ENCODE measurements at regions not wholly inside any gene's neighbourhood (a gene's known extent, or its start where the extent isn't known, plus 50 kb on each side); places are given as distances from the start of the nearest gene placed in this dataset.
"Not testable (repeated sequence)": the region's sequence is repeated elsewhere in the genome, so short reads cannot be mapped to it uniquely, and the experiment has no call there.

DNA sequence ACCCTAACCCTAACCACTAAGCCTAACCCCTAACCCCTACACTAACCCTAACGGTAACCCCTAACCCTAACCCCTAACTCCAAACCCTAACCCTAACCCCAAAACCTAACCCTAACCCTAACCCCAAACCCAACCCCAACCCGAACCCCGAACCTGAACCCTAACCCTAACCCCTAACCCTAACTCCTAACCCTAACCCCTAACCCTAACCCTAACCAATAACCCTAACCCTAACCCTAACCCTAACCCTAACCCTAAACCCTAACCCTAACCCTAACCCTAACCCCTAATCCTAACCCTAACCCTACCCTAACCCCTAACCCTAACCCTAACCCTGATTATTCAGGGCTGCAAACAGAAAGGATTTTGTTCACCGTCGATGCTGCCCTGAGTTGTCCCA is 144.6 kb upstream of the DUSP22 start:
- FAIRE-seq; DNase-seq (ENCODE audit: insufficient read length): not testable (repeated sequence)

DNA sequence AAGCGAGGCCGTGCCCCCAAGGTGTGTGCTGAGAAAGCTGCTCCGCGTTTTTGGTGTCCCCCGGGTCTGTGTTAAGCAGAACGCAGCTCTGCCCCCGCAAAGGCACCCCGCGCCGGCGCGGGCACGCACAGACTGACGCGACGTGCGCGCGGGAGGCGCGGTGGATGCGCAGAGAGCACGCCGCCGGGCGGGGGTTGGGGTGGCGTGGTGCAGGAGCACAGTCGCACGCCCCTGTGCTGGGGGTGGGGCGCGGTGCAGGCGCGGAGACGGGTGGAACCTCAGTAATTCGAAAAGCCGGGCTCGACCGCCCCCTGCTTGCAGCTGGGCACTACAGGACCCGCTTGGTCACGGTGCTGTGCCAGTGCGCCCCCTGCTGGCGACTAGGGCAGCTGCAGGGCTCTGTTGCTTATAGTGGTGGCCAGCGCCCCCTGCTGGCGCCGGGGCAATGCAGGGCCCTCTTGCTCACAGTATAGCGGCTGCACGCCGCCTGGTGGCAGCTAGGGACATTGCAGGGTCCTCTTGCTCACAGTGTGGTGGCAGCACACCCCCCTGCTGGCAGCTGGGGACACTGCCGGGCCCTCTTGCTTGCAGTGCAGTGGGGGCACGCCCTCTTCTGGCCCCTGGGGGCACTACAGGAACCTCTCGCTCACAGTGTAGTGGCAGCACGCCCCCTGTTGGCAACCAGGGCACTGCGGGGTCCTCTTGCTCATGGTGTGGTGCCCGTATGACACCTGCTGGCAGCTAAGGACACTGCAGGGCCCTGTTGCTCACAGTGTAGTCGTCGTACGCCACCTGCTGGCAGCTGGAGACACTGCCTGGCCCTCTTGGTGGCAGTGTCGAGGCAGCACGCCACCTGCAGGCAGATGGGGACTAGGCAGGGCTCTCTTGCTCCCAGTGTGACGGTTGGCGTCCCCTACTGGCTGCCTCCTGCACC is 144.0 kb upstream of the DUSP22 start:
- FAIRE-seq: not testable (repeated sequence)
- peak; percentile 42 for DNase-seq (ENCODE audit: insufficient read length)

- not testable (repeated sequence) for FAIRE-seq; DNase-seq (ENCODE audit: insufficient read length)
These were observed 142.1 kb upstream of the DUSP22 start for GRCh38 chr6:150147-150546.

DNA sequence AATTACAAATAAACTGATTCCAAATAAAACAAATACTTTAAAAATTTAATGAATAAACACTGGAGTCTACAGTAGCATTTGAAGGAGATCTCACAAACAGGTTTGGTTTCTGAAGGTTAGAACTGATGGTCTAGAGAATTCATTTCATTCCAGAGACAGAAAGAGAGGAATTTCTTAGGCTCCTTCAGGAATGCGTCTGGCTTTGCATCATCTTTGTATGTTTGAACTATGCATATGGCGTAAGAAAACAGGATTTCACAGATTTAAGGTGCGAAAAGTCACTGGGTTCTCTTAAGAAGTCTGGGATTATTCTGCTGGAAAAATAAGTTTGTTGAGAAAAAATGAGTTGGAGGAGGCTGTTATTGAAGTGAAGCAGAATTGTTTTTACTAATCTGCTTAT is 139.9 kb upstream of the DUSP22 start:
- not testable (repeated sequence) for FAIRE-seq; DNase-seq (ENCODE audit: insufficient read length)

- not testable (repeated sequence) for DNase-seq (ENCODE audit: insufficient read length); FAIRE-seq
These were observed 139.3 kb upstream of the DUSP22 start for GRCh38 chr6:153026-153425.

DNA sequence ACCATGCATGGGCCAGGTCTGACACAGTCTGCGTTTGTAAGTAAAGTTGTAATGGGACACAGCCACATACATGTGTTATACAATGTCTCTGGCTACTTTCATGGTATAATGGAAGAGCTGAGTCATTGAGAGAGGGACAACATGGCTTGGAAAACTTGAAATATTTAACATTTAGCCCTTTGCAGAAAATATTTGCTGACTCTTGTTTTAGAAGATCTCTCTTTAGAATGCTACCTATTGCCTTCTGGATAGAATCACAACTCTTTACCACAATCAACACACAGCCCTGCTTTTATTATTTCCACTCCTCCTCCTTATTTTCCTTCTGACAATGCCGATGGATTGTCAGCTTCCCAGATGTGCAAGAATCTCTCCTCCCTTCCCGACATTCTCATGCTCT is 138.4 kb upstream of the DUSP22 start:
- DNase-seq (ENCODE audit: insufficient read length); FAIRE-seq: not testable (repeated sequence)

DNA sequence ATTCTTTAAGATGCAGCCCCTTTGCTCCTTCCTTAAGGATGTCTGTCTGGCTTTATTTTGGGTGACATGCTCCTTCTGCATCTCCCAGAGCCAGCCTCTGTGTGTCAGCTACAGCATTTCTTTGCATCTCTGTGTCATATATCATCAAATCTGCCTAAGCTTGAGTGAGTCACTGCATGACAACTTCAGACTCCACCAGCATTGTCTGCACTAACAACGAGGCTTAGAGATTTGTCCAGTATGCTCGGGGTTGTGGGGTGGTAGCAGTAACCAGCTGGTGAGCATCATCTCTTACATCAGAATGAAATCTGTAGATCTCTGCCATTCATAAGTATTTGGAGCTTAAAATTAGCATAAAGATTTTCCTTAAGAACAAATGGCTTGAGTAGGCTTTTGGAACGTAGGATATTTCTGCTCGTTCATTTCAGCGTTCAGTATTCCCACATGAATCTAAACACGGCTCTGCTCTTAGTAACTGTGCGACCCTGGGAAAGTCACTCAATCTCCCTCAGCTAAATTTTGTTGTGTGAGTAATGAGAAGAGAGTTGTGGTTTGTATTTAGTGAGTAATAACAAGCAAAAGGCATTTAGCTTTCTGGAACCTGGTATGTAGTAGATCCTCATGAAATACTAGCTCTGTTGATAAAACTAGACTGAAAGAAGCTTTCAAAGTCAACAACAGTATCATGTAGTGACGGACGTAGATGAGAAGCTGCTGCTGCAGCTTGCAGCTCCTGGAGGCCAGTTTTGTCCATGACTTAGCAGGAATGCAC is 137.8 kb upstream of the DUSP22 start:
- not testable (repeated sequence) for DNase-seq (ENCODE audit: insufficient read length); FAIRE-seq

DNA sequence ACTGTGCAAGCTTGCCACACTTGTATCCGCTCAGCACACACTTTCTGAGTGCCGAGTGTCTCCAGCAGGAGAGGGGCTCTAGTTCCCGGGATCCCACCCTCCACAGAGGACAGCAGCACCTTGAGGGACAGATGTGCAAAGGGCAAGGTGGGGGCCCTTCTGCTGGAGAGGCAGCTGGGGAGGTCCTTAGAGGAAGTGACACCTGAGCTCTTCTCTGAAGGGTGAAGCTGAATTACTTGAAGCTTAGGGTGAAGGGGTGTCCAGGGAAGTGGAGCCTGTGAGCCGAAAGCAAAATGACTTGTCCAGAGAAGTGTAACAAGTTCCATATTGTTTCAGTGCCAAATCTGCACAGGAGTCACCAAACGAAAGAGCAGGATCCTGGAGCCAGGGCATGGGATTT is 136.3 kb upstream of the DUSP22 start:
- DNase-seq (ENCODE audit: insufficient read length) (no peak), FAIRE-seq (no peak)
- TF ChIP-seq TAF1 (IDR thresholded peaks at IDR 0.05; ENCODE audit: borderline replicate concordance, low read depth, low read length) (no peak), POLR2A (IDR thresholded peaks at IDR 0.05; ENCODE audit: low read depth, low read length) (no peak), POLR2AphosphoS5 (IDR thresholded peaks at IDR 0.05; ENCODE audit: low read depth, low read length) (no peak)

DNA sequence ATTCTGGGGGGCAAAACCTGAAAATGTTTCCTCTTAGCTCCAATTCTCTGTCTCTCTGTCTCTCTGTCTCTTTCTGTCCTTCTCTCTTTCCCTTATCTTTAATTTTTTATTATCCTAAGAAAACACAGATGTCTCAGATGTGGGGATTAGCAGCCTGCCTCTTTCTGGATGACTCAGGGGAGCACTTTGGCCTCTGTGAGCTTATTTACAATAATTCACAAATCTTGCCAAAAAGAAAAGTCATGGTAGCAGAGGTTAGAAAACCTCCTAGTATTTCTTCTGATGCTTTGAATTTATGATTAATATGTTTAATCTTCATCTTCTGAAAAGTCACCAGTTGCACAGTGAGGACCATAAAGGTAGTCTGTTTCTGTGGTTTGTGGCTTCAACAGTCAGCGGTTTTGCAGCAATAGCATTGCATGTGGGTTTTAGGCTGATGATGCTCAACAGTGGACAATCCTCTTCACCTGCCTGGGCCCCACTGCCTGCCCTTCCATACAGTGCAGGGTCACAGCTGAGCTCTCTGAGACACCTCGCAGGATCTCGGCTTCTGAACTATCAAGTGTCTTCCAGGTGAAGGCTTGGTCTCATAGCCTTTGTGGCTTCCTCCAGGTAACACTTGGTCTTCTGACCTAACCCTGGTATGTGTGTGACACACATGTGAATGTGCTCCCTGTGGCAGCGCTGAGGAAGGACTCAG is 135.7 kb upstream of the DUSP22 start:
- DNase-seq (ENCODE audit: insufficient read length): not testable (repeated sequence)
- peak; percentile 84 for FAIRE-seq

DNA sequence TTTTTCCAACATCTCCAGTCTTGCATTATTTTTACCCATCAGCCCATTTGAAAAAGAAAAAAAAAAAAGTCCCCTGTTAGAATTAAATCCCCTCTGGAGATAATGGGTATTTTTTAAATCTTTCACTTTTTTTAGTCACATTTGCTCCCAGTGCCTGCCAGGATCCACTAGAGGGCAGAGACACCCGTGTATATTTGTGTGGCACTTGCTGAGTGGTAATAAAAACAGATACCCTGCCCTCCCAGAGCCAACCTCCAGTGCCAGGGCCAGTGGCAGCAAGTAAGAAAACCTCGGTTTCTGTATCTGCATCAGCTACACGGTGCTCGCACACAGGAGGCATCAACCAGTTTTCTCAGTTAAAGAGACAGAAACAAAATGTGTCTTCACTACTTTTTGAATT is 135.1 kb upstream of the DUSP22 start:
- not testable (repeated sequence) for DNase-seq (ENCODE audit: insufficient read length); FAIRE-seq

DNA sequence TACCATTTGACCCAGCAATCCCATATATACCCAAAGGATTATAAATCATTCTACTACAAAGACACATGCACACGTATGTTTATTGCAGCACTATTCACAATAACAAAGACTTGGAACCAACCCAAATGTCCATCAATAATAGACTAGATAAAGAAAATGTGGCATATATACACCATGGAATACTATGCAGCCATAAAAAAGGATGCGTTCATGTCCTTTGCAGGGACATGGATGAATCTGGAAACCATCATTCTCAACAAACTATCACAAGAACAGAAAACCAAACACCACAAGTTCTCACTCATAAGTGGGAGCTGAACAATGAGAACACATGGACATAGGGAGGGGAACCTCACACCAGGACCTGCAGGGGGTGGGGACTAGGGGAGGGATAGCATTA is 130.6 kb upstream of the DUSP22 start:
- FAIRE-seq; DNase-seq (ENCODE audit: insufficient read length): not testable (repeated sequence)

DNA sequence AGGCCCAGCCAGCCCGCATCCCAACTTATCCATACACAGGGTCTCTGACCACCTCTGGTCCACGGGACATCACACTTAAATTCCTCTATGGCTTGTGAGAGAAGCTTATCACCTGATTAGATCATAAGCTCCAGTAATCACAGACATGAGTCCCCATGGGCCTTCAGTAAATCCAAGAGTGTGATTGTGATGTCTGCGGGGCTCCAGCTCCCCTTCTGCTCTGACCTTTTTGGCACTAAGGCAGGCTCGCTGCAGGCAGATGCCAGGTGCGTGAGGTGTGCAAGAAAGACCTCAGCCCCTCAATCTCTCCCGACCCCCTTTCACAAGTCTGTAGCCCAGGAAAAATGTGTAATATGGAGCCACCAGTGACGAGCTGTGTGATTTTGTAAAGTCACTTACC is 127.6 kb upstream of the DUSP22 start:
- TF ChIP-seq TAF1 (IDR thresholded peaks at IDR 0.05; ENCODE audit: borderline replicate concordance, low read depth, low read length) (no peak), POLR2A (IDR thresholded peaks at IDR 0.05; ENCODE audit: low read depth, low read length) (no peak), POLR2AphosphoS5 (IDR thresholded peaks at IDR 0.05; ENCODE audit: low read depth, low read length) (no peak)
- DNase-seq (ENCODE audit: insufficient read length): no peak
- FAIRE-seq: no peak

DNA sequence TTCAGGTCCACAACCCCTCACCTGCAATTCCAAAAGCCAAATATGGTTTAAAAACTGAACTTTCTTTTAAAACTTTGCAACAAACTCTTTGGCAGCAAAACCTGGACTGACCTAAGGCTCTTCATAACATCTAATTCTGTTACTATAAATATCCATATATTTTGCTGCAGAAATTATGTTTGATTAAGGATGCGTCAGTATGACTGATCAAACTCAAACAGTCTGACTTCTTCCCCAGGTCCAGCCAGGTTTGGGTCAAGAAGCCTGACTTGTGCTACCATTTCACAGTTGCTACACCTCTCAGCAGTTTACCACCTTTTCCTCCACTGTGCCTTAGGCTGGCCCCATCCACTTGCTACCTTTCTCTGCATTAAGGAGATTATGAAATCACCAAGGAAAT is 127.0 kb upstream of the DUSP22 start:
- FAIRE-seq: no peak
- no peak for DNase-seq (ENCODE audit: insufficient read length)

DNA sequence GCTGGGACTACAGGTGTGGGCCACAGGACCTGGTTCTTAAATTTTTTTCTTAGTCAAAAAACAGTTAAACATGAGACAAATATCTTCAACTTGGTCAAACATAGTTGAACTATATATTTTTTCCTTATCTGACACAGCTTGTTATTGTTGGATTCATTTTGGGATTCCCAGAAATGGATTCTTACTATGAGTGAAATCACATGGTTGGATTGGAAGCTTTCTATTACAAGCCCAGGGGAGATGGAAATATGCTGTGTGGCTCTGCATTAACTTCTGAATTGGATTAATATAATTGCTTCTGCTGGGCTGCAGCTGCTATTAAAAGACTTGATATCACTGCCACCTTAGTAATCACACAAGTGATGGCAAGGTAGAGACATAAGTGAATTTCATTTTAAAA is 126.4 kb upstream of the DUSP22 start:
- FAIRE-seq: no peak
- no peak for DNase-seq (ENCODE audit: insufficient read length)
- TF ChIP-seq POLR2AphosphoS5 (IDR thresholded peaks at IDR 0.05; ENCODE audit: low read depth, low read length): no peak
- no peak for TF ChIP-seq TAF1 (IDR thresholded peaks at IDR 0.05; ENCODE audit: borderline replicate concordance, low read depth, low read length)
- TF ChIP-seq POLR2A (IDR thresholded peaks at IDR 0.05; ENCODE audit: low read depth, low read length): no peak

More for the DNA sequence above, 127.0 kb upstream of the DUSP22 start:
- TF ChIP-seq TAF1 (IDR thresholded peaks at IDR 0.05; ENCODE audit: borderline replicate concordance, low read depth, low read length) (no peak), POLR2A (IDR thresholded peaks at IDR 0.05; ENCODE audit: low read depth, low read length) (no peak), POLR2AphosphoS5 (IDR thresholded peaks at IDR 0.05; ENCODE audit: low read depth, low read length) (no peak)
